Activated T-cell treated with anti-CD3 and anti-CD28 coated beads, Interleukin-2, amount 50 U/mL, for 24 hours (primary cell): ENCODE measurements at regions not wholly inside any gene's neighbourhood (a gene's known extent, or its start where the extent isn't known, plus 50 kb on each side); places are given as distances from the start of the nearest gene placed in this dataset.
"Not testable (repeated sequence)": the region's sequence is repeated elsewhere in the genome, so short reads cannot be mapped to it uniquely, and the experiment has no call there.

Source experiments
- DNase-seq: peaks from one replicate; pipeline ENCODE4 v3.0.0-alpha.2; 2020
- H3K27ac Mint-ChIP-seq: 2 replicates; pipeline ENCODE4 v1.8.0; 2020; ENCODE audit warnings: mild to moderate bottlenecking, mixed read lengths
- H3K27me3 Mint-ChIP-seq: 2 replicates; pipeline ENCODE4 v1.8.0; 2020; ENCODE audit warnings: mixed read lengths
- H3K36me3 Mint-ChIP-seq: 2 replicates; pipeline ENCODE4 v1.8.0; 2020; ENCODE audit warnings: low read depth, mixed read lengths
- H3K4me1 Mint-ChIP-seq: 2 replicates; pipeline ENCODE4 v1.8.0; 2020; ENCODE audit warnings: low read depth, mixed read lengths
- H3K4me3 Mint-ChIP-seq: 2 replicates; pipeline ENCODE4 v1.8.0; 2020; ENCODE audit warnings: mild to moderate bottlenecking, moderate library complexity, mixed read lengths
- H3K9me3 Mint-ChIP-seq: 2 replicates; pipeline ENCODE4 v1.8.0; 2020; ENCODE audit warnings: mixed read lengths

DNA sequence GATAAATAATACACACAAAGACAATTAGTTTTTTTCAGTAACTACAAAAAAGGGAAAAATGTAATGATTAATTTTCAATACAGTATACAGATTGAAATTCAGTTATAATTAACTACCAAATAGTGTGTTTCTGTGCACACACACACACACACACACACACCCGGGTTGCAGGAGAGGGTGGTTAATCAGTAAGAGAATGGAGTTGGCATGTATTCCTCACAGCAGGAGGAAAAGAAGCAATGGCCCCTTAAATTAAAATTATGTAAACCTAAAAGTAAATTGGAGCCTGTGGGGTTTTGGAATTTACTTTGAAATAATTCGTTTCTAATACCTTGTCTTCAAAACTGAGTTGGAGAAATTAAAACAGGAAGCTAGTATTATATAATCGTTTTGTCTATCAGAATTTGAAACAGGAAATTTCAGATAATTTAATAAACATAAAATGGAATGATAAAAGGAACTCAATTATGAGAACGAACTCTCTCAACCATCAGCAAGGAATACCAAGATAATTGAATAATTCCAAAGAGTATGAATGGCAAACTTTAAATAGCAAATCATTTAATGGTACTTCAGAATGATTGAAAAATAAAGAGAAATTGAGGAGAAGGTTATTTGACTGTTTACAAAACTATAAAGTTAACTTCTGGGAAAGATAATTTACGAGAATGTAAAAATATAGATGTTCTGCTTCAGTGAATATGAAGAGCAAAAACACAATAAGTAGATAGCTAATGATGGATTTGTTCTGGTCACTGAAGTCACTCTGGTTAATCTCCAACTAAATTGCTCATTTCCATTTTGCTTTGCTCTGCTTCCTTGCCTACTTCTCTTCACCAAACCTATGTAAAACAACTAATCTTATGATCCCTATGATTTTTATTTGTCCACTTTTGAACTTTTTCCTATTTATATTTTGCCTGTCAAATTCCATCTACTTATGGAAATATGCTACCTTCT lies 547.9 kb upstream of the ZP4 start:
- DNase-seq, result no peak
- H3K4me1 Mint-ChIP-seq, result no peaks in the 10 kb centered on the region
- peaks cover 22% of the 10 kb centered on the region for H3K9me3 Mint-ChIP-seq
- no peak overlapping the region for H3K4me3 Mint-ChIP-seq
- H3K27ac Mint-ChIP-seq, result no peak overlapping the region
- no peaks in the 10 kb centered on the region for H3K36me3 Mint-ChIP-seq
- H3K27me3 Mint-ChIP-seq, result no peaks in the 10 kb centered on the region

DNA sequence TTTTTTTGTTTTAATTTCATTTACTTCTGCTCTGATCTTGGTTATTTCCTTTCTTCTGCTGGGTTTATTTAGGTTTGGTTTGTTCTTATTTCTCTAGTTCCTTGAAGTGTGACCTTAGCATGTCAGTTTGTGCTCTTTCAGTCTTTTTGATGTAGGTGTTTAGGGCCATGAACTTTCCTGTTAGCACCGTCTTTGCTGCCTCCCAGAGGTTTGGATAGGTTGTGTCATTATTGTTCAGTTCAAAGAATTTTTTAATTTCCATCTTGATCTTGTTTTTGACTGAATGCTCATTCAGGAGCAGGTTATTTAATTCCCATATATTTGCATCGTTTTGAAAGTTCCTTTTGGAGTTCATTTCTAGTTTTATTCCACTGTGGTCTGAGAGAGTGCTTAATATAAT lies 539.0 kb upstream of the ZP4 start:
- not testable (repeated sequence) for H3K36me3 Mint-ChIP-seq, H3K9me3 Mint-ChIP-seq, H3K27ac Mint-ChIP-seq, H3K4me3 Mint-ChIP-seq, H3K4me1 Mint-ChIP-seq, H3K27me3 Mint-ChIP-seq, DNase-seq

DNA sequence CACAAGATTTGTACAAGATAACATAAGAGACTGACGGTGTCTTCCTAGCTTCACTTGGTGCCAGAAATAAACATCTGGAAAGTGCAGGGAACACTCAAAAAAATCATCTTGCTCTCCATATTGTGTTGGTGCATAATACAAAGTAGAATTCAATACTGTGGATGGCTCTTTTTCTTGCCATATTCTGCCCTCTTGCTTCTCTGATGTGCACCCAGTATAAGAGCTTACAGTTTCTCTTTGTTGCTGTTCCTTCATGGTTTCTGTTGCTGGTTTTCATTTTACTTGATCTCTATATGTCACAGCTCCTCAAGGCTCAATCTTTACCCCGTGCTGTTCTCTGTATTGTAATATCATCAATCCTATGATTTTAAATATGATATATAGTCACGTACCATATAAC lies 528.5 kb upstream of the ZP4 start:
- H3K4me3 Mint-ChIP-seq, result no peak overlapping the region
- no peak for DNase-seq
- no peaks in the 10 kb centered on the region for H3K36me3 Mint-ChIP-seq
- H3K4me1 Mint-ChIP-seq, result no peaks in the 10 kb centered on the region
- no peaks in the 10 kb centered on the region for H3K27me3 Mint-ChIP-seq
- H3K9me3 Mint-ChIP-seq, result peaks cover 10% of the 10 kb centered on the region
- no peak overlapping the region for H3K27ac Mint-ChIP-seq

DNA sequence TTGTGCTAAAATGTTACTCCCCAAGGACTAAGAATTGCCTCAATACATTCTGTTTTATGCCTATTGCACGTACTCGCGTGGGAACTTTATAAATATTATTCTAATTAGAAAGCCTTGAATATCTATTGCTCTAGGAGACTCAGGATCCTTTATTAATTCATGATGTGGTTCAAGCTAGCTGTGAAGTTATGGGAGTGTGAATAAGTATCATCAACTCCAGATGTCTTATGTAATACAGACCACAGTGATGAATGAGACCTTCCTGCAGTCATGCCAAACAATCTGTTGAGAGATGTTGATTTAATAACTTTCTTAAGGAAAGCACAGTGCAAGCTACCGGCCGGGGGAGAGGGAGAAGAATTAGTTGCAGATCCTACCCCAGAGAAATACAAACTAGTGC lies 519.2 kb upstream of the ZP4 start:
- Mint-ChIP-seq H3K27ac (no peak overlapping the region), H3K9me3 (peaks cover 12% of the 10 kb centered on the region), H3K4me3 (no peak overlapping the region), H3K4me1 (no peaks in the 10 kb centered on the region), H3K36me3 (no peaks in the 10 kb centered on the region), H3K27me3 (no peaks in the 10 kb centered on the region)
- DNase-seq, result no peak

DNA sequence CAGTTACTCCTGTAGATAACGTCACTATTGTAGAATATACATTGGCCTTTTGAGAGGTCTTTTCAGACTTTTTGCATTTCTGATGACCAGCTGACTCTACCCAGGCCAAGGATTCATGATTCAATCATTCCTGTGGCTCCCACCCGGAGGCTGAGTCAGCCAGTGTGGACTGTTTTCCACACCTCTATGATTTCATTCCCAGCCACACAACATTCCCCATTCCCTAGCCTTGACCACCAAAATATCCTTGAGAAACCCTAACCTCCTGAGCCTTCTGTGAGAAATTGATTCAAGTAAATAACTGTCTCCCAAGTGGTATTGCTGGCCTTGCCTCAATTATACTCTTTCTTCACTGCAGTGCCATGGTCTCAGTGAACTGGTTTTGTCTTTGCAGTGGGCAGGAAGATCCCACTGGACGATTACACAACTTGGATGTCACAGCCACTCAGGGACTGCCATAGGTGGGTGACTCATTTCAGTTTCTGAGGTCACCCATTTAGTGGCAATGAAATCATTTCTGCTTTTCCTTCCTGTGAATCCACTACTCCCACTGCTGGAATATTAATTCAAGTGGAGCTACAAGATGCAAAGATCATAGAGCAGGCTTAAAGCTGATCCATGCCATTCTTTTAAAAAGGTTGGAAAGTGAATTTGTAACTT lies 518.6 kb upstream of the ZP4 start:
- H3K4me1 Mint-ChIP-seq, result no peaks in the 10 kb centered on the region
- H3K4me3 Mint-ChIP-seq, result no peak overlapping the region
- no peaks in the 10 kb centered on the region for H3K36me3 Mint-ChIP-seq
- H3K9me3 Mint-ChIP-seq, result peaks cover 7% of the 10 kb centered on the region
- no peak for DNase-seq
- H3K27me3 Mint-ChIP-seq, result no peaks in the 10 kb centered on the region
- no peak overlapping the region for H3K27ac Mint-ChIP-seq

DNA sequence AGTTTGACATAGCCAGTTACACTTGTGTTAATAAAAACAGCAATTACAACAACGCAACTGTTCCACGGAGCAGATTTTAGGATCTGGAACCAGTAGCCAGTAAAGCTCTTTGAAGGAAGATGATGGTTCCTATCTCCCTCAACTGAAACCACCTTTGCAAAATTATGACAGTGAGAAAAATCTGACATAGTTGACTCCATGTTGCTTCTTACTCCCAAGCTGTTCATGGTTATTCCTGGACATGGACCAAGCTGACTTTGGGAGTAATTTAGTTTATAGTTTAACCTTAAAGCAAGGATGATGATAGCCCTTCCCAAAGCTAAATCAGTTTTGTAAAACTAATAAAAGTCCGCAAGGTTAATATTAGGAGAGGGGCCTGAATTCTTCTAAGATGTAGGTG lies 518.0 kb upstream of the ZP4 start:
- H3K27me3 Mint-ChIP-seq, result no peaks in the 10 kb centered on the region
- no peaks in the 10 kb centered on the region for H3K36me3 Mint-ChIP-seq
- H3K4me3 Mint-ChIP-seq, result no peak overlapping the region
- H3K27ac Mint-ChIP-seq, result no peak overlapping the region
- H3K9me3 Mint-ChIP-seq, result peaks cover 3% of the 10 kb centered on the region
- no peaks in the 10 kb centered on the region for H3K4me1 Mint-ChIP-seq
- no peak for DNase-seq

DNA sequence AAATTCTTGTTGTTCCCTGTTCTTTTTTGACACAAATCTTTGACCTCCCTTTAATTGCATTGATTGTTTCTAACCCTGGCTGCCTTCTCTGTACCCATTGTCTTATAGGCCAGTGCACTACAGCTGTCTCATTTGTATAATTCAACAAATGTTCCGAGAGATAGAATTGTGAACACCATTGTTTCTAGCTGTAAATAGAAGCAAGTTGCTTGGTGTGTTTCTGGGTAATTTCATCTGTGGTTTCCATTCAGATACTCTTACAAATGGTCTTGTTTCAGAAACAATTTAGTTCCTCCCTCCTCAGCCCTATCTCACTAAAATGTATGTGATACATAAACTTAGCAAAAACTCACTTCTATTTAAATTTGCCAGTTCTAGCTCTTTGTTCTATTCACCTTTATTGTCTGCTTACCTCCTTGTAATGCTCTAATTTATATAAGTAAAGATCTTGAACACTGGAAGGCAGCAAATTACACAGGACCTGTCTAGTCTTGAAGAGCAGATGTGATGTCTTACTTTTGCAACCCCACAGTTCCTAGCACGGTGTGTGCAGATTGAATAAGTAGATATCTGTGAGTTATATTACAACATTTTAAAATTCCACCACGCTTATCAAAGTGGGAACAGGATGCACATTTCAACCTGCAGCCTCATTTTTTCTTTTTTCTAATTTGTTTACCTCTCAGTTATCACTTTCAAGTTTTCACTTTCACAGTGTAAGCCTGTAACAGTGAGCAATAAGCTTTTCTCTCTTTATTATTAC lies 515.6 kb upstream of the ZP4 start:
- Mint-ChIP-seq H3K36me3 (no peaks in the 10 kb centered on the region), H3K9me3 (no peaks in the 10 kb centered on the region), H3K4me1 (no peaks in the 10 kb centered on the region), H3K27ac (no peak overlapping the region), H3K27me3 (no peaks in the 10 kb centered on the region), H3K4me3 (no peak overlapping the region)
- no peak for DNase-seq

DNA sequence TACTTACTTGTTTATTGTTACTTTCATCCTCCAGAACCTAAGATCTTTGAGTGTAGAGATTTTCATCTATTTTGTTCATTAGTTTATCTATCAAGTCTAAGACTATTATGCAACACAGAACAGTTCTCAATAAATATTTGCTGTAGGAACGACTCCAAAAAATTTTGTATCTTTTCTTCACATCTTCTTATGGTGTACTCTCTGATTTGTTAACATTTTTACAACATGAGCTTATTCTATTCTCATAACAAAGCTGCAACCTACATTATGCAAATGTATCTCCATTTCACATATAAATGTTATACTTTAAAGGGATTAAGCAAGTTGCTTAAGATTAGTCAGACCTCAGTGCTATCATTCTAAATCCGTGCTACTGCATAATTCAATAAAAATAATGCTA lies 514.2 kb upstream of the ZP4 start:
- no peak for DNase-seq
- Mint-ChIP-seq H3K27ac (no peak overlapping the region), H3K27me3 (no peaks in the 10 kb centered on the region), H3K36me3 (no peaks in the 10 kb centered on the region), H3K4me3 (no peak overlapping the region), H3K9me3 (no peaks in the 10 kb centered on the region), H3K4me1 (no peaks in the 10 kb centered on the region)

DNA sequence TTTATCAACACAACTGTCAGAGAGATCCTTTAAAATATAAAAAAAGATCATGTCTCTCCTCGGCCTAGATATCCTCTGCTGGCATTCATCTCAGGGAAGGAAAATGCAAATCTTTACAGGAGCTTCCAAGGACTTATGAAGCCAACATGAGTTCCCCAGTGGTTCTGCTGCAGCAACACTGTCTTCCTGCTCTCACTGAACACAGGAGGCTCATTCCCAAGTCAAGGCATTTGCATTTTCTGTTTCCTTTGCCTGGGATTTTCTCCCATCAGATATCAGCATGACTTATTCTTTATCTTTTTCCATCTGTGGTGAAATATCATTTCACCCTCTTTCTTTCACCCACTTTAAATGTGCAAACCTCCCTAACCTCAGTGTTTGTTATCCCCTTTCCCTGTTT lies 513.8 kb upstream of the ZP4 start:
- Mint-ChIP-seq H3K27me3 (no peaks in the 10 kb centered on the region), H3K9me3 (peaks cover 1% of the 10 kb centered on the region), H3K27ac (no peak overlapping the region), H3K4me3 (no peak overlapping the region), H3K36me3 (no peaks in the 10 kb centered on the region), H3K4me1 (no peaks in the 10 kb centered on the region)
- DNase-seq, result no peak

DNA sequence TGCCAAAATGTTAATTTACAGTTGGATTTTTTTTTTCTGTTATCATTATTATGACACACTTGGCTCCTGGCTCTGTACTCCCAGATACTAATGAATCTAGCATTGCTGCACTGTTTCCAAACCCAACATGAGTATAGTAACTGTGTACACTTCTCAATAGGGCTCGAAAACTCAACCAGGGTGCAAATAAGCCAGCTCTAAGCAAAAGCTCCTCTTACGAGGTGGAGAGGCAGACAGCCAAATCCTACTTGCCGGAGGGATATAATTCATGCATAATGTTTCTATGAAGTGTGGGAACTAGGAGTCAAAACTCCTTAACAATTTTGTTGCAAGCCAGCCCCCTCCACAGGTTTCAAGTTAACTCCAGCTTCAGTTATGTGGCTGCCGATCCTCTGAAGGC lies 510.4 kb upstream of the ZP4 start:
- Mint-ChIP-seq H3K27me3 (no peaks in the 10 kb centered on the region), H3K9me3 (peaks cover 3% of the 10 kb centered on the region), H3K36me3 (no peaks in the 10 kb centered on the region), H3K4me3 (no peak overlapping the region), H3K4me1 (no peaks in the 10 kb centered on the region), H3K27ac (no peak overlapping the region)
- DNase-seq, result no peak

DNA sequence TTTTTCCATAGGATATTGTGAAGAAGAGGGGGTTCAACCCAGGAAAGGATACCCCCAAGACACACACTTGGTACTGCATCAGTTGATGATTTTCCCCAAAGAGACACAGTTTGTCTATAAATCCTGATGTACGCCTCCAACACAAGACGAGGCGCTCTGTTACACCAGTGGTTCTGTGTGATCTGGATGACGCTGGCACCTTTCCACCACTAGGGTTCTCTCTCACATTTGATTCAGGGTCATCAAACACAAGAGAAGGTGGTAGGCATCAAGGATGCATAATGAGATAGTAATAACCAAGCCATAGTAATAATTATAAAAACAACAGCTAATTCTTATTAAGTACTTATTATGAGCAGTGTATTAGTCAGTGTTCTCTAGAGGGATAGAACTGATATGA lies 508.8 kb upstream of the ZP4 start:
- peaks cover 5% of the 10 kb centered on the region for H3K9me3 Mint-ChIP-seq
- no peaks in the 10 kb centered on the region for H3K36me3 Mint-ChIP-seq
- H3K4me1 Mint-ChIP-seq, result no peaks in the 10 kb centered on the region
- no peaks in the 10 kb centered on the region for H3K27me3 Mint-ChIP-seq
- H3K27ac Mint-ChIP-seq, result no peak overlapping the region
- no peak for DNase-seq
- no peak overlapping the region for H3K4me3 Mint-ChIP-seq

DNA sequence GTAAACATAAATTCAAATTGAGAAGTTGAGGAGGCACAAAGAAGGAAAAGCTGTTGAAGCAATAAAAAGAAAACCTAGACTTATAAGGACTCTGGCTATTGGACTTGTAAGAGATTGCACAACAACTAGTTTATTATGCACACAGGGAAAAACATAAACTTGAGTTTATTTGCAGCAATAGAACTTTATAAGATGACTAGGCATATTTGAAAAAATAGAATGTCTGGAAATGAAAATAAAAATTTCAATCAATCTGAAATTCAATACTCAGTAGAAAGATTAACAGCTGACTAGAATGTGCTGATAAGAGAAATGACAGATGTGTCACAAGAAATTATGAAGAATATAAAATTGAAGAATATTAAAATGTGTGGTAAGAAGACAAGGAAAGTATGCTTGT lies 505.4 kb upstream of the ZP4 start:
- DNase-seq, result no peak
- H3K4me3 Mint-ChIP-seq, result no peak overlapping the region
- peaks cover 5% of the 10 kb centered on the region for H3K9me3 Mint-ChIP-seq
- H3K27ac Mint-ChIP-seq, result no peak overlapping the region
- no peaks in the 10 kb centered on the region for H3K4me1 Mint-ChIP-seq
- no peaks in the 10 kb centered on the region for H3K36me3 Mint-ChIP-seq
- no peaks in the 10 kb centered on the region for H3K27me3 Mint-ChIP-seq

DNA sequence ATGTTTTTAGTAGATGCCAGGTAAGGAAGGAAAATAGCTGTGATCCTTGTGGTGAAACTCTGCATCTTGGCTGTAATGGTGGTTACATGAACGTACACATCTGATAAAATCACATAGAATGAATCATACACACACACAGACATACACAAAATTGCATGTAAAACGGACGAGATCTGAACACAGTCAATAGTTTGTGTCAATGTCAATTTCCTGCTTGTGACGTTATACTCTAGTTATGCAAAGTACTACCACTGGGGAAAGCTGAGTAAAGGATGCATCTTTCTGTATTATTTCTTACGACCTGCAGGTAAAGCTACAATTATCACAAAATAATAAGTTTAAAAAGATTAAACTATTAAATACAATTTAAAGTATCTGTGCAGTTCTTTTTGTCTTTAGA lies 493.7 kb upstream of the ZP4 start:
- no peak overlapping the region for H3K27ac Mint-ChIP-seq
- H3K27me3 Mint-ChIP-seq, result no peaks in the 10 kb centered on the region
- no peak overlapping the region for H3K4me3 Mint-ChIP-seq
- DNase-seq, result no peak
- peaks cover 12% of the 10 kb centered on the region for H3K9me3 Mint-ChIP-seq
- no peaks in the 10 kb centered on the region for H3K4me1 Mint-ChIP-seq
- H3K36me3 Mint-ChIP-seq, result no peaks in the 10 kb centered on the region

DNA sequence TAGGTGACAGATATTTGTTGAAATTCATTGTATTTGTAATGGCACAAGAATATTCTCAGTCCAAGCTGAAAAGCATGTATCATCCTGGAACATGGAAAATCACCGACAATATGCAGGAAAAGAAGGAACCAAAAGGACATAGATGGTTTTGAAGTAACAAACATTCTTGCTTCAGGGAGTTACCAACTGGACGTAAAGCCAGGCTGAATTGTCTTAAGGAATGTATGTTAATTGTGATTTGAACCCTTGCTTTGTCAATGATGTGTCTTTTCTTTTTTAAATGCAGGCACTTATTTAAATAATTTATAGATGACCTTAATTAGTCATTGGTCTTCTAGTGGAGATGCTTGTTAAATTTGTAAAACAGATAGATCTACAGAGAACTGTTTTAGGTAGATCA lies 489.4 kb upstream of the ZP4 start:
- Mint-ChIP-seq H3K27me3 (no peaks in the 10 kb centered on the region), H3K4me3 (no peak overlapping the region), H3K36me3 (no peaks in the 10 kb centered on the region), H3K27ac (no peak overlapping the region), H3K9me3 (peaks cover 17% of the 10 kb centered on the region), H3K4me1 (no peaks in the 10 kb centered on the region)
- no peak for DNase-seq

DNA sequence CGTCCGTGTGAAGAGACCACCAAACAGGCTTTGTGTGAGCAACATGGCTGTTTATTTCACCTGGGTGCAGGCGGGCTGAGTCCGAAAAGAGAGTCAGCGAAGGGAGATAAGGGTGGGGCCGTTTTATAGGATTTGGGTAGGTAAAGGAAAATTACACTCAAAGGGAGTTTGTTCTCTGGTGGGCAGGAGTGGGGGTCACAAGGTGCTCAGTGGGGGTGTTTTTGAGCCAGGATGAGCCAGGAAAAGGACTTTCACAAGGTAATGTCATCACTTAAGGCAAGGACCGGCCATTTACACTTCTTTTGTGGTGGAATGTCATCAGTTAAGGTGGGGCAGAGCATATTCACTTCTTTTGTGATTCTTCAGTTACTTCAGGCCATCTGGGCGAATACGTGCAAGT lies 488.7 kb upstream of the ZP4 start:
- H3K36me3 Mint-ChIP-seq, H3K4me1 Mint-ChIP-seq, H3K27me3 Mint-ChIP-seq, H3K27ac Mint-ChIP-seq, H3K4me3 Mint-ChIP-seq, DNase-seq: not testable (repeated sequence)
- H3K9me3 Mint-ChIP-seq, result peaks cover 17% of the 10 kb centered on the region
